Common myeloid progenitor, CD34-positive (primary cell): ENCODE measurements at regions not wholly inside any gene's neighbourhood (a gene's known extent, or its start where the extent isn't known, plus 50 kb on each side); places are given as distances from the start of the nearest gene placed in this dataset.

Experiments
- CTCF ChIA-PET: fragments of 350-600 bp; sonication (Branson Sonifier 250); formaldehyde crosslinking; loops from one replicate; lab custom pipeline; 2021; ENCODE audit warnings: antibody characterized with exemption; lab: Charles Lee
- POLR2A ChIA-PET: fragments of 350-600 bp; sonication (Branson Sonifier 250); formaldehyde crosslinking; loops from one replicate; lab custom pipeline; 2021; ENCODE audit warnings: antibody characterized with exemption; lab: Charles Lee
- DNase-seq, 3 donors: peaks; one replicate each; pipeline versions ENCODE4 v3.0.0 to v3.0.0-alpha.2; 2013
- H3K27ac ChIP-seq, 2 experiments: 1 replicate in 1 of 2; 2 replicates in 1 of 2; pipeline ENCODE4 v1.7.0; 2013; ENCODE audit warnings: inconsistent platforms in 2 of 2, low read length in 2 of 2, mild to moderate bottlenecking in 2 of 2, low read depth in 1 of 2, moderate library complexity in 1 of 2; ENCODE audit not compliant: severe bottlenecking in 2 of 2, insufficient read depth in 1 of 2, poor library complexity in 1 of 2
- H3K27me3 ChIP-seq, 5 experiments: replicated peaks in 2 of 5; 1 replicate in 3 of 5; 2 replicates in 2 of 5; pipeline versions ENCODE4 v1.6.1 to v1.7.0; 2013; ENCODE audit warnings: low read length in 4 of 5, mild to moderate bottlenecking in 2 of 5, moderate library complexity in 2 of 5, inconsistent platforms in 1 of 5; ENCODE audit not compliant: insufficient read depth in 5 of 5, control insufficient read depth in 4 of 5
- H3K36me3 ChIP-seq, 4 experiments: 1 replicate in 2 of 4; 2 replicates in 2 of 4; pipeline versions ENCODE4 v1.6.1 to v1.7.0; 2013; ENCODE audit warnings: low read length in 3 of 4, control low read depth in 1 of 4, mild to moderate bottlenecking in 1 of 4; ENCODE audit not compliant: control insufficient read depth in 4 of 4, insufficient read depth in 4 of 4
- H3K4me1 ChIP-seq, 4 experiments: 1 replicate in 3 of 4; 2 replicates in 1 of 4; pipeline versions ENCODE4 v1.6.1 to v1.7.1; 2013; ENCODE audit warnings: low read length in 3 of 4, mild to moderate bottlenecking in 3 of 4, control low read depth in 1 of 4, inconsistent platforms in 1 of 4, moderate library complexity in 1 of 4; ENCODE audit not compliant: control insufficient read depth in 4 of 4, insufficient read depth in 4 of 4; ENCODE audit errors: control extremely low read depth in 1 of 4
- H3K4me3 ChIP-seq, 7 experiments: 1 replicate in 4 of 7; 2 replicates in 3 of 7; pipeline versions ENCODE4 v1.5.1 to v1.7.0; 2013; ENCODE audit warnings: mild to moderate bottlenecking in 7 of 7, low read length in 6 of 7, moderate library complexity in 6 of 7, inconsistent platforms in 2 of 7, low read depth in 2 of 7, control low read depth in 1 of 7; ENCODE audit not compliant: insufficient read depth in 4 of 7, control insufficient read depth in 1 of 7; ENCODE audit errors: extremely low read depth in 1 of 7
- H3K9me3 ChIP-seq, 5 experiments: 1 replicate in 4 of 5; 2 replicates in 1 of 5; pipeline versions ENCODE4 v1.6.1 to v1.7.1; 2013; ENCODE audit warnings: low read length in 4 of 5, mild to moderate bottlenecking in 2 of 5, inconsistent platforms in 1 of 5, low read depth in 1 of 5, moderate library complexity in 1 of 5; ENCODE audit not compliant: control insufficient read depth in 4 of 5, insufficient read depth in 2 of 5; ENCODE audit errors: control extremely low read depth in 1 of 5
- WGBS: methylation state at CpG from one replicate; pipeline ENCODE4 v1.1.5; 2013; ENCODE audit not compliant: insufficient coverage; 5-methylcytosine and 5-hydroxymethylcytosine counted together

GRCh38 chr11:127818625-127819024, 768.7 kb downstream of the ETS1 start:
- Histone ChIP-seq H3K4me1 (no peaks in the 10 kb centered on the region), H3K27me3 (no peaks in the 10 kb centered on the region), H3K36me3 (no peaks in the 10 kb centered on the region), H3K27ac (no peak overlapping the region), H3K4me3 (no peak overlapping the region), H3K9me3 (no peaks in the 10 kb centered on the region)
- ChIA-PET CTCF (no interaction called here), POLR2A (no interaction called here)
- no peak for DNase-seq
- 100% methylated on average over 1 of the region's 3 CpGs for WGBS

GRCh38 chr11:127816962-127817361, 770.4 kb downstream of the ETS1 start:
- CTCF ChIA-PET, result no interaction called here
- no peak overlapping the region for H3K27ac ChIP-seq
- H3K4me3 ChIP-seq, result no peak overlapping the region
- POLR2A ChIA-PET, result no interaction called here
- H3K4me1 ChIP-seq, result no peaks in the 10 kb centered on the region
- H3K9me3 ChIP-seq, result no peaks in the 10 kb centered on the region
- no peak for DNase-seq
- no peaks in the 10 kb centered on the region for H3K36me3 ChIP-seq
- H3K27me3 ChIP-seq, result no peaks in the 10 kb centered on the region
- WGBS, result 77% methylated on average over 2 of the region's 2 CpGs

GRCh38 chr11:127815331-127815730, 772.0 kb downstream of the ETS1 start:
- Histone ChIP-seq H3K4me1 (no peaks in the 10 kb centered on the region), H3K27me3 (no peaks in the 10 kb centered on the region), H3K27ac (no peak overlapping the region), H3K9me3 (no peaks in the 10 kb centered on the region), H3K4me3 (no peak overlapping the region), H3K36me3 (no peaks in the 10 kb centered on the region)
- CTCF ChIA-PET, result interaction anchor here (0.5 kb wide), 1 partner anchor 375 kb away, joined by 3 read pairs; no protein-coding TSS in a partner anchor
- POLR2A ChIA-PET, result no interaction called here
- no peak for DNase-seq

GRCh38 chr11:127806501-127806900, 780.9 kb downstream of the ETS1 start:
- H3K4me3 ChIP-seq, result no peak overlapping the region
- no peaks in the 10 kb centered on the region for H3K9me3 ChIP-seq
- ChIA-PET POLR2A (no interaction called here), CTCF (no interaction called here)
- no peak for DNase-seq
- H3K36me3 ChIP-seq, result no peaks in the 10 kb centered on the region
- H3K27ac ChIP-seq, result no peak overlapping the region
- no peaks in the 10 kb centered on the region for H3K4me1 ChIP-seq
- WGBS, result no CpG with 5 or more reads among the region's 1 CpG
- no peaks in the 10 kb centered on the region for H3K27me3 ChIP-seq

GRCh38 chr11:127805771-127806170, 781.6 kb downstream of the ETS1 start:
- H3K4me3 ChIP-seq, result no peak overlapping the region
- DNase-seq, result no peak
- POLR2A ChIA-PET, result no interaction called here
- no peak overlapping the region for H3K27ac ChIP-seq
- WGBS, result 100% methylated on average over 1 of the region's 1 CpG
- H3K4me1 ChIP-seq, result no peaks in the 10 kb centered on the region
- H3K9me3 ChIP-seq, result no peaks in the 10 kb centered on the region
- H3K27me3 ChIP-seq, result no peaks in the 10 kb centered on the region
- H3K36me3 ChIP-seq, result no peaks in the 10 kb centered on the region
- CTCF ChIA-PET, result no interaction called here

- H3K9me3 ChIP-seq, result no peaks in the 10 kb centered on the region
- CTCF ChIA-PET, result no interaction called here
Measured at GRCh38 chr11:127804747-127805400, 782.5 kb downstream of the ETS1 start.

GRCh38 chr11:127803755-127804154, 783.6 kb downstream of the ETS1 start:
- Histone ChIP-seq H3K27me3 (no peaks in the 10 kb centered on the region), H3K4me3 (no peak overlapping the region), H3K4me1 (no peaks in the 10 kb centered on the region), H3K36me3 (no peaks in the 10 kb centered on the region), H3K27ac (no peak overlapping the region), H3K9me3 (no peaks in the 10 kb centered on the region)
- ChIA-PET POLR2A (no interaction called here), CTCF (no interaction called here)
- DNase-seq, result no peak

More at GRCh38 chr11:127804747-127805400, 782.5 kb downstream of the ETS1 start:
- no peak overlapping the region for H3K4me3 ChIP-seq
- no peaks in the 10 kb centered on the region for H3K36me3 ChIP-seq
- 100% methylated on average over 2 of the region's 2 CpGs for WGBS
- no peak overlapping the region for H3K27ac ChIP-seq
- peak in 1 of 3 donors; percentile 27 for DNase-seq
- H3K27me3 ChIP-seq, result no peaks in the 10 kb centered on the region
- no peaks in the 10 kb centered on the region for H3K4me1 ChIP-seq
- POLR2A ChIA-PET, result no interaction called here
